A673 (cell line): ENCODE measurements at regions not wholly inside any gene's neighbourhood (a gene's known extent, or its start where the extent isn't known, plus 50 kb on each side); places are given as distances from the start of the nearest gene placed in this dataset.

Experiments
- CTCF ChIP-seq: fragments of 300-800, 200-600 bp; sonication (generic); conservative IDR thresholded peaks from 2 replicates; pipeline ENCODE4 v1.5.1; 2017; ENCODE audit warnings: low read depth, mild to moderate bottlenecking, antibody characterized with exemption, low read length, moderate library complexity, mixed read lengths
- EZH2 ChIP-seq: fragments of 200-600 bp; sonication (generic); IDR thresholded peaks from 2 replicates; pipeline ENCODE4 v1.6.1; 2017; ENCODE audit warnings: borderline replicate concordance, low read depth, mild to moderate bottlenecking, mixed read lengths, antibody characterized with exemption, low read length; ENCODE audit not compliant: poor library complexity, severe bottlenecking

GRCh38 chr4:13988353-13989305 is 361.1 kb upstream of the BOD1L1 start:
- TF ChIP-seq CTCF (no peak), EZH2 (no peak)
